ENCODE measurements at regions not wholly inside any gene's neighbourhood (a gene's known extent, or its start where the extent isn't known, plus 50 kb on each side); places are given as distances from the start of the nearest gene placed in this dataset.
"Not testable (repeated sequence)": the region's sequence is repeated elsewhere in the genome, so short reads cannot be mapped to it uniquely, and the experiment has no call there.

- TF ChIP-seq POLR2A, POLR2AphosphoS5, SPI1, POU2F2 (IDR thresholded peaks at IDR 0.05; ENCODE audit: low read depth, low read length): not testable (repeated sequence)
Measured at GRCh38 chr14:98934569-98934968, 337.4 kb downstream of the BCL11B start.

Measured in GM12891 (cell line).